ENCODE measurements at regions not wholly inside any gene's neighbourhood (a gene's known extent, or its start where the extent isn't known, plus 50 kb on each side); places are given as distances from the start of the nearest gene placed in this dataset.

- H3K4ac ChIP-seq (ENCODE audit: low read depth, low read length) = no peak overlapping the region
- no peaks in the 10 kb centered on the region for H3K9me3 ChIP-seq (ENCODE audit: control insufficient read depth, insufficient read depth, low read length)
- no peak overlapping the region for H2BK15ac ChIP-seq (ENCODE audit: low read depth, low read length)
- intact Hi-C loops (cut with micrococcal nuclease) (no loop called here), dilution Hi-C loops (cut with HindIII; ENCODE audit: low sequenced_read_pairs, unreplicated experiment) (no loop called here), in situ Hi-C loops (cut with MboI; ENCODE audit: low sequenced_read_pairs) (no loop called here)
- no peak overlapping the region for H3K4me2 ChIP-seq (ENCODE audit: low read depth, low read length)
- H2BK120ac ChIP-seq (ENCODE audit: low read depth, low read length) = no peak overlapping the region
- no peak for TF ChIP-seq SMC3 (IDR thresholded peaks at IDR 0.05; ENCODE audit: low read depth, low read length)
- no peak for TF ChIP-seq USF2 (IDR thresholded peaks at IDR 0.05; ENCODE audit: low read depth, low read length)
- TF ChIP-seq RAD21 (IDR thresholded peaks at IDR 0.05; ENCODE audit: low read length) = no peak
- ChIA-PET POLR2A (ENCODE audit: unreplicated experiment) (no interaction called here), CTCF (no interaction called here)
- no peak overlapping the region for H3K18ac ChIP-seq (ENCODE audit: low read depth, low read length)
- DNase-seq = peak; percentile 3
- no peak overlapping the region for H3K23ac ChIP-seq (ENCODE audit: low read depth, low read length)
- H3K36me3 ChIP-seq (ENCODE audit: control insufficient read depth, insufficient read depth, low read length) = no peaks in the 10 kb centered on the region
- no peak overlapping the region for H2AFZ ChIP-seq (replicated peaks; ENCODE audit: low read length, poor library complexity)
- H3K56ac ChIP-seq (ENCODE audit: extremely low read depth, insufficient read depth, low read length) = no peak overlapping the region
- ATAC-seq (ENCODE audit: low read depth) = no peak
- H4K5ac ChIP-seq (ENCODE audit: low read depth, low read length) = no peak overlapping the region
- H2BK20ac ChIP-seq (ENCODE audit: low read depth, low read length) = no peak overlapping the region
- no peak overlapping the region for H2AK5ac ChIP-seq (ENCODE audit: low read depth, low read length)
- no peak overlapping the region for H4K91ac ChIP-seq (ENCODE audit: insufficient read depth, low read depth, low read length)
- no peak overlapping the region for H3K9ac ChIP-seq (ENCODE audit: low read depth, low read length)
- H3K4me3 ChIP-seq (ENCODE audit: insufficient read depth, low read depth, low read length) = no peak overlapping the region
- H3K79me1 ChIP-seq (ENCODE audit: low read depth in 1 of 2, low read length in 2 of 2) = no peaks in the 10 kb centered on the region
- H3K9me1 ChIP-seq (ENCODE audit: insufficient read depth, low read length) = no peaks in the 10 kb centered on the region
- 53% methylated on average over 2 of the region's 5 CpGs; no CpG with 5 or more reads in 1 of the 2 experiments for WGBS, 2 experiments (ENCODE audit: extremely low coverage in 2 of 2, insufficient read length in 1 of 2)
- H4K8ac ChIP-seq (ENCODE audit: low read depth in 2 of 2, low read length in 2 of 2) = no peak overlapping the region
- no peak overlapping the region for H3K27ac ChIP-seq (ENCODE audit: insufficient read depth, low read length)
- no peaks in the 10 kb centered on the region for H4K20me1 ChIP-seq (ENCODE audit: insufficient read depth, low read length)
- no TSS peak for BruUV-seq (replicated peaks)
- no peaks in the 10 kb centered on the region for H3K27me3 ChIP-seq (ENCODE audit: control insufficient read depth, insufficient read depth, low read length)
- no peak overlapping the region for H3K14ac ChIP-seq (replicated peaks; ENCODE audit: low read depth, low read length)
- no peak overlapping the region for H2BK5ac ChIP-seq (ENCODE audit: low read depth, low read length, poor library complexity, severe bottlenecking)
- H3K4me1 ChIP-seq (ENCODE audit: control insufficient read depth, insufficient read depth, low read length) = no peaks in the 10 kb centered on the region
- no peak overlapping the region for H2AK9ac ChIP-seq (replicated peaks; ENCODE audit: low read depth, low read length, poor library complexity)
Observed at GRCh38 chr15:61556037-61556648, 327.0 kb upstream of the RORA start.
